GM10248 (cell line): ENCODE measurements at regions not wholly inside any gene's neighbourhood (a gene's known extent, or its start where the extent isn't known, plus 50 kb on each side); places are given as distances from the start of the nearest gene placed in this dataset.
A peak's percentile ranks its signal among the peaks of the same experiment; 100 is the strongest.

Experiments
- CTCF ChIA-PET: fragments of 300-600 bp; sonication (Branson Sonifier 250); formaldehyde crosslinking; extraction: SDS; loops from one replicate; lab custom pipeline; 2021; ENCODE audit warnings: antibody characterized with exemption; lab: Yijun Ruan, JAX
- POLR2A ChIA-PET: fragments of 350-650 bp; sonication (Branson Sonifier 250); formaldehyde crosslinking; extraction: SDS; loops from one replicate; lab custom pipeline; 2020; ENCODE audit warnings: antibody characterized with exemption; lab: Yijun Ruan, JAX
- DNase-seq: peaks from one replicate; pipeline ENCODE4 v3.0.0; 2012; ENCODE audit errors: extremely low spot score
- CTCF ChIP-seq: IDR thresholded peaks from 2 replicates; pipeline ENCODE4 v1.5.1; 2012; ENCODE audit warnings: mild to moderate bottlenecking, low read depth; ENCODE audit errors: extremely low read depth, missing control alignments, control extremely low read depth

- peak; percentile 85 for TF ChIP-seq CTCF
- ChIA-PET POLR2A (no interaction called here), CTCF (interaction anchor here (0.6 to 7.6 kb wide), 21 partner anchors 9 to 958 kb away, joined by 3 to 97 read pairs (median 5); no protein-coding TSS in a partner anchor)
- peak; percentile 72 for DNase-seq
Measured at GRCh38 chr3:159804726-159805410, 183.8 kb upstream of the IL12A start.

DNA sequence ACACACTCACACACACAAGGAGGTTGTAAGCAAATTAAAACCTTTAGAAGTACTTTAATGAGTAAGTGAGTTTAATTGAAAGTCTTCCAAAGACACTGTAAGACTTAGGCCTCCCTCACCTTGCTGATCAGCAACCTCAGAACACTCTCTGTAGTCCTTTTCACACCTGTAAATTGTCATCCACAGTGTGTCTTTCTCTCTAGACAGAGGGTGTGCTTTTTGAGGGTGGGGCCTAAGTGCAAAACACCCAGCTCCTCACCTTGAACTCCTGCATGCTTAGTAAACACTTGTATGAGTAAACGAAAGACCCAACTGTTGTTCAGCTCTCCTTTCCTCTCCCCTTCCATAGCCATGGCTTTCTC, 183.2 kb upstream of the IL12A start:
- no peak for TF ChIP-seq CTCF
- no peak for DNase-seq
- ChIA-PET CTCF (interaction anchor here (0.7 to 7.6 kb wide), 24 partner anchors 8 to 959 kb away, joined by 3 to 97 read pairs (median 4); no protein-coding TSS in a partner anchor), POLR2A (no interaction called here)

DNA sequence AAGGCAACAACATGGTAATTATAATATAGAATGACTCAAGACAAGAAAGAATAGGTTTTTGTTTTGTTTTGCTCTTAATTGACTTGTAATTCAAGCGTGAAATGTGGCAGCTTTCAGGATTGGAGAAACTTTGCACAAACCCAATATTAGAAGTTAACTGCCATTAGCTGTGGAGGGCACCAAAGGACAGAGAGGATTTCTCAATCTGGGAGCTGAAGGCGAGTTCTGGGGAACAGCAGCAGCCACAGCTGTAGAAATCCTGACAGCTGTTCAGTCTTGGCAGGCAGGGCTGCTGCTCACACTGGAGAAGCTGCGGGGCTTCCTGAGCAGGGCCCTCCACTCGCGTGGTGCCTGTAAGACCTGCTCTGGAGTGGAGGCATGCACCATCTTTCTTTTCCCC, 182.2 kb upstream of the IL12A start:
- TF ChIP-seq CTCF: no peak
- DNase-seq: no peak
- ChIA-PET CTCF (interaction anchor here (0.9 to 7.6 kb wide), 12 partner anchors 11 to 676 kb away, joined by 3 to 97 read pairs (median 4); no protein-coding TSS in a partner anchor), POLR2A (no interaction called here)

DNA sequence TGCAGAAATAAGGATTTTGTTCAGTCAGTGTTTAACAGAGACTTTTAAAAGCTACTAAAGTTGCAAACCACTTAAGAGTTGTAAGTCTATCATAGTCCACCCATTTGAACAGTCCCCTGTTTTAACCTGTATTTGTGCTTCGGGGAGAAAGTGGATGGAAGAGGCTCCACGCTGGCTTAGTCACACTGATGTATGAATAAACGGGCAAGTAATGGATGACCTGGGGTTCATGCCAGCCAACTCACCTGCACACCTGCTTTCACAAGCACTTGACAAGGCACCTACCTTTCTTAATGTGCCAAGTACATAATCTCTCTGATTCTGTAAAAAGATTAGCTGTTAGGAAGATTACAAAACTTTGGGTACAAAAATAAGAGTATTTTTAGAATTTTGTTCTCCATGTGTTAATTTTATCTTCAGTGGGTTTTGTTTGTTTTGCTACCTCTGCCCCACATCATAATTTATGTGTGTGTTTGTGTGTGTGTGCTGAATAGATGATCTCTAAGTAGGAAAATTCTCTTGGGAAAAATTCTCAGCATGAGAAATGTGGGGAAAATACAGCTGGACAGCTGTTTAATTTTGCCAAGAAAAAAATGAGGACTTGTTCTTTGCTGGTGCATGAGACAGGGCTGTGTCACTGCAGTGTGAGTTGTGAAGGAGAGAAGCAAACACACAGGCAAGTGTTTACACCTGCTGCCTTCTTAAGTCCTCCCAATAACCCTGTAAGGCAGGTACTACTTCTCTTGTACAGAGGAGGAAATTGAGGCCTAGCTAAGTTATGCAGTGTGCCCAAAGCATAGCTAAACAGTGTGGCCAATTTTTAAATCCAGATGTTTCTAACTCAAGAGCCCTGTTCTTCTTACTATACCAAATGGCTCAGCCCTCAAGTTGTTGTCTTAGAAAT, 181.2 kb upstream of the IL12A start:
- no peak for TF ChIP-seq CTCF
- POLR2A ChIA-PET: no interaction called here
- CTCF ChIA-PET: interaction anchor here (0.8 to 7.6 kb wide), 10 partner anchors 10 to 961 kb away, joined by 3 to 97 read pairs (median 6); no protein-coding TSS in a partner anchor
- no peak for DNase-seq

DNA sequence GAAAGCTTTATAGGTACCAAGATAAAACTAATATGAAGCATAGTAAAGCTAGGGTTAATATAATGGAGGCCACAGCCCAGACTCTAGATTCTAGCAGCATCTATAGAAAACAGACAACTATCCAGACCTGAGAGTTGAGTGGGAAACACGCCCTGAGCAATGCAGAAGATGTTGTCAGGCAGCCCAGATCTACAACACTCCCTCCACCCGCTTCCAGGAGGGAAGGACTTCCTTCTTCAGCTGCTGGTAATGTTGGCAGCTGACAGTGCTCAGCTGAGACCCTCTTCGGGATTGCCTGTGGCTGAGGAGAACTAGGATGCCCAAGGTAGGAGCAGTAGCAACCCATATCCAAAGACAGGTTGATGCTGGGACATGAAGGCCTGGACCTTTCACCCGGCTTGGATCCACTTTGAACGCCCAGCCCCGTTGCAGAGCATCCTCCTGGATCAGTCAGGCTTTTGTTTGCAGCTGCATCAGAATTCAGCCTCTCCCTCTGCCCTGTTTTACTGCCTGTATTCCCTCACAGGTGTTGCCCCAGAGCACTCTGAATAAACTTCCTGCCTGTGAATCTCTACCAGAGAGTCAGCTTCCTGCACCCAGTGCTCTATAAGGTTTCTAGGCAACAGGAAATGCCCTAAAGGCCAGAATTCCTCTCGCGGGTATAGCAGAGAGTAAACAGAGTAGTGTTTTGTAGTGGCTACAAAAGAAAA, 174.7 kb upstream of the IL12A start:
- POLR2A ChIA-PET: no interaction called here
- no peak for TF ChIP-seq CTCF
- no peak for DNase-seq

DNA sequence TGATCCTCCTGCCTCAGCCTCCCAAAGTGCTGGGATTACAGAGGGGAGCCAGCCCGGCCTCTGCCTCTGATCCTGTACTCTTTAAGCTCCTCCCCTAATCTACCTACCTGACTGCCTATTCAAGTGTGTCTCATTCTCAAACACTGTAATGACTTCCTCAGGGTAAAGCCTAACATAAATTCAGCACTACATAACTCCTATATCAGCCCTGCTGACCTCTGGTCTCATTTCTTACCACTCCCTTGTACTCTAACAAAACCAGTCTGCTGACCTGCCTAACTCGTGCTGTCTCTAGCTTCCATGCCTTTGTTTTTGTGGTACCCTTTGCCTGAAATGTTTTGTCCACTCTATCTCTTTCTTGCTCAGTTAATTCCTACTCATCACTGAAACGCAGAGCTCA, 172.1 kb upstream of the IL12A start:
- CTCF ChIA-PET: interaction anchor here (0.9 to 4.0 kb wide), 3 partner anchors 10 to 1019 kb away, joined by 3 to 35 read pairs (median 12); no protein-coding TSS in a partner anchor
- DNase-seq: no peak
- POLR2A ChIA-PET: no interaction called here
- TF ChIP-seq CTCF: no peak

More for the DNA sequence above, 174.7 kb upstream of the IL12A start:
- CTCF ChIA-PET: interaction anchor here (1.3 to 2.0 kb wide), 3 partner anchors 9 to 14 kb away, joined by 3 to 13 read pairs (median 4); no protein-coding TSS in a partner anchor
